ENCODE measurements at regions not wholly inside any gene's neighbourhood (a gene's known extent, or its start where the extent isn't known, plus 50 kb on each side); places are given as distances from the start of the nearest gene placed in this dataset.

GRCh38 chr18:22324191-22325131 is 93.3 kb downstream of the CTAGE1 start:
- peak overlapping the region; percentile 45 to 61; a peak in 4 of 5 replicates for H3K4me3 Mint-ChIP-seq
- peaks cover 0 to 3% of the 10 kb centered on the region in 2 experiments; a peak in 1 of 5 replicates for H3K9me3 Mint-ChIP-seq
- peaks cover 53% of the 10 kb centered on the region for H3K27me3 Mint-ChIP-seq (ENCODE audit: low read depth)

More at GRCh38 chr18:22324191-22325131, 93.3 kb downstream of the CTAGE1 start:
- no peak overlapping the region for H3K56ac ChIP-seq (ENCODE audit: insufficient read length, low read depth, low read length)
- H3T11ph ChIP-seq (ENCODE audit: low read length), result no peak overlapping the region
- H3K36me3 Mint-ChIP-seq (ENCODE audit: insufficient read depth in 1 of 3, low read depth in 3 of 3), result no peaks in the 10 kb centered on the region
- H3K79me2 ChIP-seq (ENCODE audit: insufficient read depth, low read length), result no peaks in the 10 kb centered on the region
- no CpG with 5 or more reads among the region's 30 CpGs for WGBS (ENCODE audit: extremely low coverage, insufficient read length, low lambda C conversion rate)
- H2BK12ac ChIP-seq (ENCODE audit: insufficient read length, low read depth, low read length), result no peak overlapping the region
- no peak overlapping the region for H3K23ac ChIP-seq (ENCODE audit: insufficient read length, low read depth, low read length)
- H3K27ac Mint-ChIP-seq, result peak overlapping the region in 1 of 3 experiments; percentile 18; a peak in 1 of 7 replicates
- peak; percentile 72 for DNase-seq
- TF ChIP-seq CTCF (conservative IDR thresholded peaks at IDR 0.05), result peak; percentile 62
- H3K4me2 ChIP-seq (ENCODE audit: insufficient read depth, insufficient read length, low read length), result peak overlapping the region; percentile 48
- no peak overlapping the region for H4K91ac ChIP-seq (ENCODE audit: insufficient read length, low read depth, low read length)
- H2BK20ac ChIP-seq (ENCODE audit: low read depth, low read length, poor library complexity, severe bottlenecking), result no peak overlapping the region
- H3K14ac ChIP-seq (ENCODE audit: insufficient read depth, low read length), result no peak overlapping the region
- H3K18ac ChIP-seq (ENCODE audit: insufficient read length, low read depth, low read length), result no peak overlapping the region
- H2AK5ac ChIP-seq (ENCODE audit: insufficient read length, low read length), result no peak overlapping the region
- no peak overlapping the region for H3K27ac ChIP-seq (ENCODE audit: insufficient read length, low read depth, low read length)
- H2BK15ac ChIP-seq (ENCODE audit: low read depth, low read length), result no peak overlapping the region
- H3K9ac ChIP-seq (ENCODE audit: extremely low read depth, insufficient read length, low read length), result no peak overlapping the region
- no peak overlapping the region for H2BK5ac ChIP-seq (ENCODE audit: insufficient read length, low read length)
- no peaks in the 10 kb centered on the region; the same call in 1 of the 2 replicates for H3K27me3 ChIP-seq (ENCODE audit: insufficient read depth, low read length)
- H4K5ac ChIP-seq (ENCODE audit: insufficient read length, low read depth, low read length), result no peak overlapping the region
- H4K8ac ChIP-seq (replicated peaks; ENCODE audit: insufficient read length, low read depth, low read length), result no peak overlapping the region
- H4K20me1 ChIP-seq (ENCODE audit: control insufficient read depth, insufficient read depth, insufficient read length), result no peaks in the 10 kb centered on the region
- no peak overlapping the region for H3K4ac ChIP-seq (ENCODE audit: low read depth, low read length)
- H3K23me2 ChIP-seq (ENCODE audit: insufficient read length, low read depth, low read length, poor library complexity, severe bottlenecking), result no peaks in the 10 kb centered on the region
- no peaks in the 10 kb centered on the region for H3K9me3 ChIP-seq (ENCODE audit: control insufficient read depth, low read depth, low read length)
- no peak overlapping the region for H2BK120ac ChIP-seq (ENCODE audit: low read depth, low read length, poor library complexity, severe bottlenecking)
- no peak overlapping the region for H2AFZ ChIP-seq (ENCODE audit: low read length)
- H3K79me1 ChIP-seq (ENCODE audit: insufficient read depth, low read depth, low read length, poor library complexity, severe bottlenecking), result no peaks in the 10 kb centered on the region
- H3K4me1 ChIP-seq (ENCODE audit: insufficient read depth, low read length), result no peaks in the 10 kb centered on the region
- H3K4me1 Mint-ChIP-seq, result peaks cover 11% of the 10 kb centered on the region in 2 experiments
